ENCODE measurements at regions not wholly inside any gene's neighbourhood (a gene's known extent, or its start where the extent isn't known, plus 50 kb on each side); places are given as distances from the start of the nearest gene placed in this dataset.

DNA sequence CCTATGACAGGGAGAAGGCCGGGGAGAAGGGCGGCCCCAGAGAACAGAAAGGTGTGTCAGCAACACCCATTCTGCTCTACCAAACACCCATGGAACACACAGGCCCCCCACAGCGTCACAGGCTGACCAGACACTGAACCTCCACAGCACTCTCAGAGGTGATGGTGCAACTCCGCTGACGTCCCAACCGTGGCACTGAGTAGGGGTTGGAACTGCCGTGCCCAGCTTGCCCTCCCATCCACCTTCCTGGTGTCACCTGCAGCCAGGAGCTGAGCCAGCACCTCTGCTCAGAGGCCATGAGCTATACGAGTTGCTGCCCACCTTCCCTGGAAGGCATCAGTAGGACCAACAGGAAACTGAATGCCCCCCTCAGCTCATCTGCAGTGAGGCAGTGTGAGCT, 412.9 kb upstream of the SALL3 start:
- no peaks in the 10 kb centered on the region for H3K36me3 ChIP-seq (ENCODE audit: insufficient read depth)
- no peaks in the 10 kb centered on the region for H3K27me3 ChIP-seq (ENCODE audit: insufficient read depth, low read depth)
- H2AFZ ChIP-seq (ENCODE audit: low read depth) = no peak overlapping the region
- no peaks in the 10 kb centered on the region for H3K79me2 ChIP-seq (ENCODE audit: insufficient read depth, low read depth)
- TF ChIP-seq, protein P1, sequence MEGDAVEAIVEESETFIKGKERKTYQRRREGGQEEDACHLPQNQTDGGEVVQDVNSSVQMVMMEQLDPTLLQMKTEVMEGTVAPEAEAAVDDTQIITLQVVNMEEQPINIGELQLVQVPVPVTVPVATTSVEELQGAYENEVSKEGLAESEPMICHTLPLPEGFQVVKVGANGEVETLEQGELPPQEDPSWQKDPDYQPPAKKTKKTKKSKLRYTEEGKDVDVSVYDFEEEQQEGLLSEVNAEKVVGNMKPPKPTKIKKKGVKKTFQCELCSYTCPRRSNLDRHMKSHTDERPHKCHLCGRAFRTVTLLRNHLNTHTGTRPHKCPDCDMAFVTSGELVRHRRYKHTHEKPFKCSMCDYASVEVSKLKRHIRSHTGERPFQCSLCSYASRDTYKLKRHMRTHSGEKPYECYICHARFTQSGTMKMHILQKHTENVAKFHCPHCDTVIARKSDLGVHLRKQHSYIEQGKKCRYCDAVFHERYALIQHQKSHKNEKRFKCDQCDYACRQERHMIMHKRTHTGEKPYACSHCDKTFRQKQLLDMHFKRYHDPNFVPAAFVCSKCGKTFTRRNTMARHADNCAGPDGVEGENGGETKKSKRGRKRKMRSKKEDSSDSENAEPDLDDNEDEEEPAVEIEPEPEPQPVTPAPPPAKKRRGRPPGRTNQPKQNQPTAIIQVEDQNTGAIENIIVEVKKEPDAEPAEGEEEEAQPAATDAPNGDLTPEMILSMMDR (conservative IDR thresholded peaks at IDR 0.05; ENCODE audit: low read depth, low read length) = no peak
- no peak overlapping the region for H3K4me2 ChIP-seq
- no peak overlapping the region for H3K27ac ChIP-seq
- no peak overlapping the region for H3K4me3 ChIP-seq (IDR thresholded peaks at IDR 0.05; ENCODE audit: insufficient read depth, low read depth, low read length)
- H3K9ac ChIP-seq = no peak overlapping the region
- H4K20me1 ChIP-seq (ENCODE audit: insufficient read depth) = no peaks in the 10 kb centered on the region
- no peaks in the 10 kb centered on the region for H3K4me1 ChIP-seq (ENCODE audit: low read depth, poor library complexity, severe bottlenecking)

DNA sequence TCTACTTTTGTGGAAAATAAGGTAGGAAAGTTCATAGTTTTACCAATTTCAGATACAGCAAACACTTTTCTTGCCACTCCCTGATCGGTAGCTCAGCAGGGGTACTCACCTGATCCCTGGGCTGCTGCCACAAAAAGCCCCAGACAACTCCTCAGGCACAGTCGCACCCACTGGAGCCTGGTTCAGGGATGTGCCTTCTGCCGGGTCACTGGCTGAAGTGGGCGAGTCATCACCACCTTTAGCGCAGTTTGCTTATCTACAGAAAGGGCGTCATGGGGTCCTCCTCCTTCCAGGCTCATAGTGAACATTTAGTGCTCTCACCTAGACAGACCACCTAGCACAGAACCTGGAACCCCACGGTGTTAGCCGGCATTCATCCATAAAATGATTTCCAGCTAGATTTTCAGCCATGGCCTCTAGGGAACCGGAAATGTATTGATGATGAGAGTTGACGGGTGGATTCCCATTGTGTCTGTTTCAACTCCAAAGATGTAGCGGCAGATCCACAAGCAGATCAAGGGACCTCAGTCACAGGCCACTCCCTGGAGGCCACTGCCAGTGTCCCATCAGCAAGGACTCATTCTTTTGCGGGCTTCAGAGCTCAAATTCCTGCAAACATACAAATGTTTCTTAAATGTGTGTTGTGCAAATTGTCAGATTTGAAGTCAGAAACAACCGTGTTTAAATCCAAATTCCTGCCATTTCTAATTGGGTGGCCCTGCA, 408.4 kb upstream of the SALL3 start:
- H3K4me2 ChIP-seq = no peak overlapping the region

DNA sequence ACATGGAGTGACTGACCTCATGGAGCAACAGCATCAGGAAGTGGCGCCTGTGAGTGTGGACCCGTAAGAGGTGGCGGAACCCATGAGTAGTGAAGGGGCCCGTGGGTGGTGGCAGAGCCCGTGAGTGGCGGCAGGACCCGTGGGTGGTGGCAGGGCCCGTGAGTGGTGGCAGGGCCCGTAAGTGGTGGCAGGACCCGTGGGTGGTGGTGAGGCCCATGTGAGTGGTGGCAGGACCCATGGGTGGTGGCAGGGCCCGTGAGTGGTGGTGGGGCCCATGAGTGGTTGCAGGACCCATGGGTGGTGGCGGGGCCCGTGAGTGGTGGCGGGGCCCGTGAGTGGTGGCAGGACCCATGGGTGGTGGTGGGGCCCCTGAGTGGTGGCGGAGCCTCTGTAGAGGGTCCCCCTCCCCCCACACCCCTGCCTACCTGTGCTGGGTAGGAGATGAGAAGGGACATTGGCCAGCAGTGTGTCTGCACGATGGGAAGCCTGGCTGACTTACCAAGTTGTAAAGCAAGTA, 407.7 kb upstream of the SALL3 start:
- Histone ChIP-seq H3K27me3 (ENCODE audit: insufficient read depth, low read depth) (no peaks in the 10 kb centered on the region), H3K79me2 (ENCODE audit: insufficient read depth, low read depth) (no peaks in the 10 kb centered on the region), H3K4me3 (IDR thresholded peaks at IDR 0.05; ENCODE audit: insufficient read depth, low read depth, low read length) (no peak overlapping the region), H3K36me3 (ENCODE audit: insufficient read depth) (no peaks in the 10 kb centered on the region), H2AFZ (ENCODE audit: low read depth) (no peak overlapping the region), H3K4me1 (ENCODE audit: low read depth, poor library complexity, severe bottlenecking) (no peaks in the 10 kb centered on the region), H4K20me1 (ENCODE audit: insufficient read depth) (no peaks in the 10 kb centered on the region), H3K27ac (no peak overlapping the region), H3K4me2 (no peak overlapping the region), H3K9ac (no peak overlapping the region)
- TF ChIP-seq, protein P1 (conservative IDR thresholded peaks at IDR 0.05; ENCODE audit: low read depth, low read length) = no peak

More for the DNA sequence above, 408.4 kb upstream of the SALL3 start:
- Histone ChIP-seq H3K36me3 (ENCODE audit: insufficient read depth) (no peaks in the 10 kb centered on the region), H3K4me3 (IDR thresholded peaks at IDR 0.05; ENCODE audit: insufficient read depth, low read depth, low read length) (no peak overlapping the region), H3K9ac (no peak overlapping the region), H3K79me2 (ENCODE audit: insufficient read depth, low read depth) (no peaks in the 10 kb centered on the region), H3K27ac (no peak overlapping the region), H3K4me1 (ENCODE audit: low read depth, poor library complexity, severe bottlenecking) (no peaks in the 10 kb centered on the region), H3K27me3 (ENCODE audit: insufficient read depth, low read depth) (no peaks in the 10 kb centered on the region), H2AFZ (ENCODE audit: low read depth) (no peak overlapping the region), H4K20me1 (ENCODE audit: insufficient read depth) (no peaks in the 10 kb centered on the region)
- TF ChIP-seq, protein P1 (conservative IDR thresholded peaks at IDR 0.05; ENCODE audit: low read depth, low read length) = no peak

DNA sequence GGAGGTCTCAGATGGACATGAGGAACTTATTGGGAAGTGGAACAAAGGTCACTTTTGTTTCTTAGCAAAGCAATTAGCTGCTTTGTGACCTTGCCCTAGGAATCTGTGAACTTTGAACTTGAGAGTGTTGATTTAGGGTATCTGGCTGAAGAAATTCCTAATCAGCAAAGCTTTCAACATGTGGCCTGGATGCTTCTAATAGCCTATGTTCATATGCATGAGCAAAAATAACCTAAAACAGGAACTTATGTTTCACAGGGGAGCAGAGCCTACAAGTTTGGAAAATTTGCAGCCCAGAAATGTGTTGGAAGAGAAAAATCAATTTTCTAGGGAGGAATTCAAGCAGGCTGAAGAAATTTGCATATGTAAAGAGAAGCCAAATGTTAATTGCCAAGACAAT, 405.8 kb upstream of the SALL3 start:
- Histone ChIP-seq H3K27me3 (ENCODE audit: insufficient read depth, low read depth) (no peaks in the 10 kb centered on the region), H3K36me3 (ENCODE audit: insufficient read depth) (no peaks in the 10 kb centered on the region), H2AFZ (ENCODE audit: low read depth) (no peak overlapping the region), H3K4me3 (IDR thresholded peaks at IDR 0.05; ENCODE audit: insufficient read depth, low read depth, low read length) (no peak overlapping the region), H3K79me2 (ENCODE audit: insufficient read depth, low read depth) (no peaks in the 10 kb centered on the region), H4K20me1 (ENCODE audit: insufficient read depth) (no peaks in the 10 kb centered on the region), H3K4me1 (ENCODE audit: low read depth, poor library complexity, severe bottlenecking) (no peaks in the 10 kb centered on the region), H3K4me2 (no peak overlapping the region), H3K27ac (no peak overlapping the region), H3K9ac (no peak overlapping the region)
- TF ChIP-seq, protein P1 (conservative IDR thresholded peaks at IDR 0.05; ENCODE audit: low read depth, low read length) = no peak

Measured in KMS-11 (cell line).